HCT116 (cell line): ENCODE measurements at regions not wholly inside any gene's neighbourhood (a gene's known extent, or its start where the extent isn't known, plus 50 kb on each side); places are given as distances from the start of the nearest gene placed in this dataset.

Experiments used
- ATAC-seq: fragments of 200-7000 bp; cut with Tn5 transposase; 2 replicates; pipeline ENCODE4 v1.9.1; 2020; ENCODE audit warnings: mild to moderate bottlenecking, moderate library complexity
- BruUV-seq: library from RNA; stranded (reverse); fragments of 400-500 nt; replicated peaks from 2 replicates; lab custom pipeline; 2021; lab: Mats Ljungman, UMichigan
- CTCF ChIA-PET: fragments of 300-600 bp; sonication (Branson Sonifier 250); formaldehyde crosslinking; loops from one replicate; lab custom pipeline; 2021; ENCODE audit warnings: antibody characterized with exemption; lab: Charles Lee
- POLR2A ChIA-PET: fragments of 300-600, 350-600 bp; sonication (Branson Sonifier 250); formaldehyde crosslinking; loops from one replicate; lab custom pipeline; 2021; ENCODE audit warnings: antibody characterized with exemption; lab: Charles Lee
- RAD21 ChIA-PET, 2 experiments: fragments of 300-600 bp; sonication (Branson Sonifier 250); formaldehyde crosslinking; loops; one replicate each; lab custom pipeline; 2023; ENCODE audit warnings: low total read pairs in 2 of 2; ENCODE audit not compliant: uncharacterized antibody in 2 of 2, unreplicated experiment in 2 of 2, low non-redundant PET in 1 of 2; lab: Charles Lee
- DNase-seq: peaks from one replicate; pipeline ENCODE4 v3.0.0-alpha.2; 2010; ENCODE audit warnings: low read depth, low spot score
- H2AFZ ChIP-seq: fragments of 200-600 bp; shearing (Covaris generic), sonication (generic); 2 replicates; pipeline ENCODE4 v1.6.1; 2017; ENCODE audit warnings: low read depth, mixed run types, mixed read lengths, antibody characterized with exemption, low read length; ENCODE audit not compliant: poor library complexity, severe bottlenecking
- H3K27ac ChIP-seq: 2 replicates; pipeline ENCODE4 v1.5.1; 2012; ENCODE audit warnings: low read depth, low read length
- H3K27me3 ChIP-seq: fragments of 200-600 bp; sonication (generic); 2 replicates; pipeline ENCODE4 v1.6.1; 2016; ENCODE audit warnings: mixed run types, low read length, mixed read lengths; ENCODE audit not compliant: insufficient read depth
- H3K36me3 ChIP-seq, 2 experiments: fragments of 200-500 bp in 1 of 2; fragments of 200-600 bp in 1 of 2; sonication (Bioruptor generic) in 1 of 2; sonication (generic) in 1 of 2; 2 replicates each; pipeline versions ENCODE4 v1.5.1 to v1.6.1; 2014 to 2016; ENCODE audit warnings: low read length in 2 of 2, inconsistent platforms in 1 of 2, mixed read lengths in 1 of 2, mixed run types in 1 of 2; ENCODE audit not compliant: insufficient read depth in 2 of 2, control insufficient read depth in 1 of 2
- H3K4me1 ChIP-seq, 2 experiments: fragments of 200-600 bp in 1 of 2; sonication (generic) in 1 of 2; 2 replicates each; pipeline versions ENCODE4 v1.5.1 to v1.6.1; 2012 to 2017; ENCODE audit warnings: low read length in 2 of 2, inconsistent platforms in 1 of 2, mild to moderate bottlenecking in 1 of 2, mixed read lengths in 1 of 2, mixed run types in 1 of 2, moderate library complexity in 1 of 2; ENCODE audit not compliant: insufficient read depth in 2 of 2, control insufficient read depth in 1 of 2
- H3K4me2 ChIP-seq: fragments of 200-600 bp; sonication (generic); 2 replicates; pipeline ENCODE4 v1.6.1; 2017; ENCODE audit warnings: mixed run types, low read length, mixed read lengths
- H3K4me3 ChIP-seq, 2 experiments: fragments of 200-600 bp in 1 of 2; sonication (generic) in 1 of 2; replicated peaks in 1 of 2; 2 replicates each; pipeline ENCODE4 v1.5.1; 2011 to 2016; ENCODE audit warnings: low read length in 2 of 2, control low read depth in 1 of 2, low read depth in 1 of 2, mild to moderate bottlenecking in 1 of 2, mixed read lengths in 1 of 2, mixed run types in 1 of 2
- H3K79me2 ChIP-seq: fragments of 200-600 bp; sonication (generic); 2 replicates; pipeline ENCODE4 v1.6.1; 2017; ENCODE audit warnings: mild to moderate bottlenecking, mixed run types, low read length, moderate library complexity, mixed read lengths; ENCODE audit not compliant: insufficient read depth
- H3K9ac ChIP-seq: fragments of 200-600 bp; sonication (generic); 2 replicates; pipeline ENCODE4 v1.6.1; 2016; ENCODE audit warnings: low read length, mixed read lengths
- H3K9me2 ChIP-seq: fragments of 200-600 bp; sonication (generic), shearing (Covaris generic); 2 replicates; pipeline ENCODE4 v1.6.1; 2017; ENCODE audit warnings: mixed run types, mild to moderate bottlenecking, moderate library complexity; ENCODE audit not compliant: insufficient read depth
- H3K9me3 ChIP-seq, 2 experiments: fragments of 200-500 bp in 1 of 2; fragments of 200-600 bp in 1 of 2; sonication (Bioruptor generic) in 1 of 2; sonication (generic) in 1 of 2; 2 replicates each; pipeline ENCODE4 v1.6.1; 2014 to 2017; ENCODE audit warnings: low read length in 2 of 2, mixed read lengths in 2 of 2, inconsistent platforms in 1 of 2, low read depth in 1 of 2, mild to moderate bottlenecking in 1 of 2, mixed run types in 1 of 2, moderate library complexity in 1 of 2; ENCODE audit not compliant: control insufficient read depth in 1 of 2, insufficient read depth in 1 of 2
- H4K20me1 ChIP-seq: fragments of 200-600 bp; sonication (generic), shearing (Covaris generic); 2 replicates; pipeline ENCODE4 v1.6.1; 2017; ENCODE audit warnings: mixed run types, mild to moderate bottlenecking, moderate library complexity; ENCODE audit not compliant: insufficient read depth
- CEBPB ChIP-seq: IDR thresholded peaks from 2 replicates; pipeline ENCODE4 v1.6.1; 2012; ENCODE audit warnings: low read depth
- EGR1 ChIP-seq: IDR thresholded peaks from 2 replicates; pipeline ENCODE4 v1.6.1; 2012; ENCODE audit warnings: low read depth
- ELF1 ChIP-seq: IDR thresholded peaks from 2 replicates; pipeline ENCODE4 v1.6.1; 2012; ENCODE audit warnings: low read depth, borderline replicate concordance
- EZH2phosphoT487 ChIP-seq: fragments of 200-600 bp; IDR thresholded peaks from 2 replicates; pipeline ENCODE4 v1.6.1; 2018; ENCODE audit warnings: antibody characterized with exemption, borderline replicate concordance
- FOSL1 ChIP-seq: IDR thresholded peaks from 2 replicates; pipeline ENCODE4 v1.6.1; 2012; ENCODE audit warnings: low read depth
- JUND ChIP-seq: IDR thresholded peaks from 2 replicates; pipeline ENCODE4 v1.6.1; 2012
- POLR2A ChIP-seq: IDR thresholded peaks from 2 replicates; pipeline ENCODE4 v1.7.0; 2011; ENCODE audit warnings: borderline replicate concordance; ENCODE audit not compliant: insufficient read depth, insufficient read length; ENCODE audit errors: extremely low read depth
- RAD21 ChIP-seq: IDR thresholded peaks from 2 replicates; pipeline ENCODE4 v1.6.1; 2012; ENCODE audit warnings: low read depth, mild to moderate bottlenecking
- SP1 ChIP-seq: IDR thresholded peaks from 2 replicates; pipeline ENCODE4 v1.6.1; 2012; ENCODE audit warnings: low read depth
- SRF ChIP-seq: IDR thresholded peaks from 2 replicates; pipeline ENCODE4 v1.6.1; 2012; ENCODE audit warnings: low read depth
- TCF7L2 ChIP-seq: IDR thresholded peaks from 2 replicates; pipeline ENCODE4 v1.7.0; 2011; ENCODE audit warnings: borderline replicate concordance, inconsistent platforms; ENCODE audit not compliant: insufficient read depth, insufficient read length; ENCODE audit errors: extremely low read depth
- ZFX ChIP-seq: fragments of 450-650 bp; IDR thresholded peaks from 2 replicates; pipeline ENCODE4 v1.6.1; 2017
- intact Hi-C: fragments of 100-400 bp; cut with micrococcal nuclease; formaldehyde crosslinking; loops from 2 replicates; pipeline ENCODE4 v1.10.0; 2022

- ATAC-seq = no peak
- Histone ChIP-seq H3K27ac (no peak overlapping the region), H3K79me2 (no peaks in the 10 kb centered on the region), H3K9ac (no peak overlapping the region), H3K36me3 (no peaks in the 10 kb centered on the region), H4K20me1 (no peaks in the 10 kb centered on the region), H3K9me2 (no peaks in the 10 kb centered on the region), H3K4me2 (no peak overlapping the region), H3K4me1 (no peaks in the 10 kb centered on the region), H3K4me3 (no peak overlapping the region), H2AFZ (no peak overlapping the region), H3K9me3 (no peaks in the 10 kb centered on the region), H3K27me3 (no peaks in the 10 kb centered on the region)
- RAD21 ChIA-PET = no interaction called here
- intact Hi-C loops = no loop called here
- DNase-seq = no peak
- POLR2A ChIA-PET = no interaction called here
- CTCF ChIA-PET = no interaction called here
- TF ChIP-seq ELF1 = no peak
- no TSS peak for BruUV-seq
These were observed 238.0 kb upstream of the SALL3 start for GRCh38 chr18:78741381-78742217.

DNA sequence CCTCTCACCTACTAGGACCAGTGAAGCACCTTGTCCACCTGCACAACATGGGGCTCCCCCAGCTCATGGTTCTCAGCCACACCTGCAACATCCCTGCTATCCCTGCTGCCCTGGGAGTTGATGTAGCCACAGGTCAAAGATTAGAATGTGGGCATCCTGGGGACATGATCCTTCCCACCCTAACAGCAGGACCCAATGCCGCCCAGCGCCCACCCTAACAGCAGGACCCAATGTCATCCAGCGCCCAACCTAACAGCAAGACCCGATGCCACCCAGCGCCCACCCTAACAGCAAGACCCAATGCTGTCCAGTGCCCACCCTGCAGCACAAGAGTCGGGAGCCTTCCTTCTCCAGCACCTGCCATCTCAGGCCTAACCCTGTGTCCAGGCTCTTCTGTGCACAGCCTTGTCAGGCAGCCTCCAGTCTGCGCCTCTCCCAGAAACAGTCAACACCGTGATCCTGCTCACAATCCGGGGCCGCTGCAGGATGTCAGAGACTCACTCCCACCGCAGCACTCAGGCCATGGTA is 237.3 kb upstream of the SALL3 start:
- POLR2A ChIA-PET = no interaction called here
- Histone ChIP-seq H4K20me1 (no peaks in the 10 kb centered on the region), H3K9ac (no peak overlapping the region), H3K79me2 (no peaks in the 10 kb centered on the region), H3K4me3 (no peak overlapping the region), H2AFZ (no peak overlapping the region), H3K4me1 (no peaks in the 10 kb centered on the region), H3K27me3 (no peaks in the 10 kb centered on the region), H3K9me3 (no peaks in the 10 kb centered on the region), H3K27ac (no peak overlapping the region), H3K36me3 (no peaks in the 10 kb centered on the region), H3K4me2 (no peak overlapping the region), H3K9me2 (no peaks in the 10 kb centered on the region)
- intact Hi-C loops = no loop called here
- RAD21 ChIA-PET = no interaction called here
- DNase-seq (no peak), ATAC-seq (no peak)
- no TSS peak for BruUV-seq
- TF ChIP-seq FOSL1 = no peak
- TF ChIP-seq TCF7L2 = no peak
- TF ChIP-seq ZFX = no peak
- no peak for TF ChIP-seq SRF
- no peak for TF ChIP-seq ELF1
- TF ChIP-seq RAD21 = no peak
- TF ChIP-seq EGR1 = no peak
- no peak for TF ChIP-seq JUND
- no peak for TF ChIP-seq EZH2phosphoT487
- TF ChIP-seq POLR2A = no peak
- no peak for TF ChIP-seq SP1
- no peak for TF ChIP-seq CEBPB
- CTCF ChIA-PET = no interaction called here
